K562 (cell line): ENCODE measurements at regions not wholly inside any gene's neighbourhood (a gene's known extent, or its start where the extent isn't known, plus 50 kb on each side); places are given as distances from the start of the nearest gene placed in this dataset.

Source experiments
- ATAC-seq: fragments of 200-7000 bp; cut with Tn5 transposase; 3 replicates; pipeline ENCODE4 v1.9.1; 2020; ENCODE audit warnings: moderate library complexity
- BruUV-seq: library from RNA; stranded (reverse); fragments of 400-500 nt; replicated peaks from 2 replicates; lab custom pipeline; 2021; lab: Mats Ljungman, UMichigan
- CTCF ChIA-PET: fragments of 300-600 bp; formaldehyde crosslinking; extraction: SDS; loops from one replicate; lab custom pipeline; 2021; ENCODE audit warnings: low intra/inter-chr PET ratio; lab: Yijun Ruan, JAX
- POLR2A ChIA-PET: fragments of 300-600, 350-650 bp; sonication (Branson Sonifier 250); formaldehyde crosslinking; extraction: SDS; loops from one replicate; lab custom pipeline; 2021; ENCODE audit warnings: antibody characterized with exemption, inconsistent platforms; lab: Yijun Ruan, JAX
- DNase-seq, 4 experiments: peaks; one replicate each; pipeline versions ENCODE4 v3.0.0 to v3.0.0-alpha.2; 2011 to 2018; ENCODE audit warnings: low spot score in 3 of 4, mixed read lengths in 3 of 4; ENCODE audit errors: extremely low read depth in 1 of 4
- FAIRE-seq: peaks from 2 replicates; lab custom pipeline; 2011; peaks lifted over from hg19 to GRCh38; lab: Jason Lieb, UNC
- H2AFZ ChIP-seq: 2 replicates; pipeline ENCODE4 v1.6.0; 2011; ENCODE audit warnings: low read depth, low read length, control low read depth, inconsistent platforms
- H3K27ac ChIP-seq: fragments of 200-600 bp; 3 replicates; pipeline ENCODE4 v1.8.0; 2011; ENCODE audit warnings: low read depth, mild to moderate bottlenecking, control low read depth, inconsistent platforms, low read length, moderate library complexity, mixed read lengths; ENCODE audit errors: extremely low read depth
- H3K27me3 ChIP-seq, 2 experiments: fragments of 300-600 bp in 1 of 2; 2 replicates in 1 of 2; 3 replicates in 1 of 2; pipeline versions ENCODE4 v1.6.0 to v1.8.0; 2011; ENCODE audit warnings: inconsistent platforms in 2 of 2, low read length in 2 of 2, mild to moderate bottlenecking in 1 of 2, mixed read lengths in 1 of 2, moderate library complexity in 1 of 2; ENCODE audit not compliant: control insufficient read depth in 2 of 2, insufficient read depth in 2 of 2
- H3K36me3 ChIP-seq: fragments of 300-600 bp; 3 replicates; pipeline ENCODE4 v1.8.0; 2011; ENCODE audit warnings: mild to moderate bottlenecking, low read length, inconsistent platforms; ENCODE audit not compliant: control insufficient read depth, insufficient read depth
- H3K4me1 ChIP-seq, 2 experiments: fragments of 200-600 bp in 1 of 2; replicated peaks in 1 of 2; 2 replicates in 1 of 2; 3 replicates in 1 of 2; pipeline versions ENCODE4 v1.5.1 to v1.8.0; 2011; ENCODE audit warnings: inconsistent platforms in 2 of 2, low read length in 2 of 2, mild to moderate bottlenecking in 1 of 2, mixed read lengths in 1 of 2, moderate library complexity in 1 of 2; ENCODE audit not compliant: control insufficient read depth in 2 of 2, insufficient read depth in 2 of 2
- H3K4me2 ChIP-seq: 2 replicates; pipeline ENCODE4 v1.6.1; 2011; ENCODE audit warnings: low read length, control low read depth, inconsistent platforms, mixed read lengths; ENCODE audit not compliant: insufficient read depth
- H3K4me3 ChIP-seq: fragments of 200-600 bp; sonication (generic), shearing (Covaris generic); 2 replicates; pipeline ENCODE4 v1.5.1; 2016; ENCODE audit warnings: control low read depth, inconsistent platforms
- H3K79me2 ChIP-seq: fragments of 200-600 bp; 3 replicates; pipeline ENCODE4 v1.8.0; 2011; ENCODE audit warnings: low read length, inconsistent platforms; ENCODE audit not compliant: control insufficient read depth, insufficient read depth
- H3K9ac ChIP-seq, 2 experiments: 2 replicates each; pipeline versions ENCODE4 v1.6.0 to v1.6.1; 2011; ENCODE audit warnings: low read depth in 2 of 2, low read length in 2 of 2, control low read depth in 1 of 2, inconsistent platforms in 1 of 2, mild to moderate bottlenecking in 1 of 2, mixed read lengths in 1 of 2; ENCODE audit not compliant: insufficient read depth in 1 of 2
- H3K9me1 ChIP-seq: one replicate; pipeline ENCODE4 v1.6.0; 2011; ENCODE audit warnings: inconsistent platforms, mild to moderate bottlenecking, low read length, moderate library complexity; ENCODE audit not compliant: control insufficient read depth, insufficient read depth
- H3K9me3 ChIP-seq: replicated peaks from 2 replicates; pipeline ENCODE4 v1.5.1; 2011; ENCODE audit warnings: low read depth, low read length, inconsistent platforms; ENCODE audit not compliant: control insufficient read depth, insufficient read depth
- H4K20me1 ChIP-seq: replicated peaks from 2 replicates; pipeline ENCODE4 v1.6.1; 2011; ENCODE audit warnings: low read length, inconsistent platforms, mixed read lengths; ENCODE audit not compliant: control insufficient read depth, insufficient read depth
- BCOR ChIP-seq: fragments of 450-650 bp; IDR thresholded peaks from 2 replicates; pipeline ENCODE4 v1.6.1; 2016
- E2F1 ChIP-seq: sonication (generic); formaldehyde crosslinking; IDR thresholded peaks from 2 replicates; pipeline ENCODE4 v1.8.1; 2023; ENCODE audit warnings: mild to moderate bottlenecking, missing genetic modification reagents, moderate library complexity
- ESRRB ChIP-seq: fragments of 250-450 bp; sonication (Bioruptor Pico); IDR thresholded peaks from 2 replicates; pipeline ENCODE4 v1.5.0; 2020; ENCODE audit warnings: mild to moderate bottlenecking, moderate library complexity, borderline replicate concordance
- ETV1 ChIP-seq: fragments of 450-650 bp; conservative IDR thresholded peaks from 2 replicates; pipeline ENCODE4 v1.6.1; 2016; ENCODE audit warnings: missing genetic modification characterization, control low read depth, low read depth, missing compliant biosample characterization
- FUS ChIP-seq: fragments of 200-400 bp; formaldehyde crosslinking; optimal IDR thresholded peaks from 2 replicates; pipeline ENCODE3; 2017; ENCODE audit warnings: low read depth, low read length
- HDGF ChIP-seq: fragments of 450-650 bp; IDR thresholded peaks from 2 replicates; pipeline ENCODE4 v1.6.1; 2016
- JUN ChIP-seq, 2 experiments: sonication (generic) in 1 of 2; formaldehyde crosslinking in 1 of 2; IDR thresholded peaks; 2 replicates each; pipeline versions ENCODE4 v1.6.1 to v1.8.0; 2012 to 2022; ENCODE audit warnings: borderline replicate concordance in 2 of 2, mild to moderate bottlenecking in 2 of 2, improper control_type of control experiment in 1 of 2, low read depth in 1 of 2, low read length in 1 of 2, missing genetic modification reagents in 1 of 2
- KDM1A ChIP-seq, 2 experiments: fragments of 450-650 bp; IDR thresholded peaks; 2 replicates each; pipeline ENCODE4 v1.6.1; 2016; ENCODE audit warnings: mild to moderate bottlenecking in 2 of 2
- MAFF ChIP-seq: IDR thresholded peaks from 2 replicates; pipeline ENCODE4 v1.6.1; 2012; ENCODE audit warnings: low read length, improper control_type of control experiment
- MXI1 ChIP-seq: IDR thresholded peaks from 2 replicates; pipeline ENCODE4 v1.6.1; 2011; ENCODE audit warnings: low read depth, mild to moderate bottlenecking, improper control_type of control experiment, low read length
- NCOA6 ChIP-seq: fragments of 450-650 bp; IDR thresholded peaks from 2 replicates; pipeline ENCODE4 v1.6.1; 2017; ENCODE audit warnings: mild to moderate bottlenecking
- NCOR1 ChIP-seq: fragments of 450-650 bp; IDR thresholded peaks from 2 replicates; pipeline ENCODE4 v1.6.1; 2016; ENCODE audit warnings: mild to moderate bottlenecking, moderate library complexity
- PURB ChIP-seq: sonication (generic); formaldehyde crosslinking; IDR thresholded peaks from 2 replicates; pipeline ENCODE4 v1.9.0; 2021; ENCODE audit warnings: low read depth, mild to moderate bottlenecking, missing genetic modification reagents
- PYGO2 ChIP-seq: fragments of 450-650 bp; IDR thresholded peaks from 2 replicates; pipeline ENCODE4 v1.6.1; 2016; ENCODE audit warnings: mild to moderate bottlenecking, missing genetic modification characterization, moderate library complexity, missing compliant biosample characterization
- RBM22 ChIP-seq: fragments of 200-400 bp; formaldehyde crosslinking; IDR thresholded peaks from 2 replicates; pipeline ENCODE4 v1.6.1; 2018; ENCODE audit warnings: low read length, low read depth; ENCODE audit not compliant: poor library complexity, severe bottlenecking
- RCOR1 ChIP-seq, 2 experiments: IDR thresholded peaks; 2 replicates each; pipeline ENCODE4 v1.6.1; 2012; ENCODE audit warnings: low read depth in 2 of 2, low read length in 2 of 2, borderline replicate concordance in 1 of 2, improper control_type of control experiment in 1 of 2
- SMAD2 ChIP-seq: fragments of 150-350 bp; IDR thresholded peaks from 2 replicates; pipeline ENCODE4 v1.6.1; 2014; ENCODE audit warnings: low read depth, mild to moderate bottlenecking, low read length
- SREBF2 ChIP-seq: sonication (generic); formaldehyde crosslinking; IDR thresholded peaks from 2 replicates; pipeline ENCODE4 v1.4.0; 2020; ENCODE audit warnings: mild to moderate bottlenecking, missing genetic modification reagents
- TAF15 ChIP-seq: fragments of 200-400 bp; formaldehyde crosslinking; IDR thresholded peaks from 2 replicates; pipeline ENCODE4 v1.6.1; 2017; ENCODE audit warnings: mild to moderate bottlenecking, low read depth, low read length, moderate library complexity
- TCFL5 ChIP-seq: fragments of 250-450 bp; sonication (Bioruptor Pico); conservative IDR thresholded peaks from 2 replicates; pipeline ENCODE4 v1.6.1; 2021; ENCODE audit warnings: mild to moderate bottlenecking, moderate library complexity, matching md5 sums
- YBX1 ChIP-seq: fragments of 450-650 bp; IDR thresholded peaks from 2 replicates; pipeline ENCODE4 v1.7.1; 2016; ENCODE audit warnings: mild to moderate bottlenecking
- ZNF134 ChIP-seq: fragments of 250-450 bp; sonication (Bioruptor Pico); conservative IDR thresholded peaks from 2 replicates; pipeline ENCODE4 v1.4.0; 2020
- ZNF24 ChIP-seq: fragments of 450-650 bp; IDR thresholded peaks from 2 replicates; pipeline ENCODE4 v1.6.1; 2016
- ZNF79 ChIP-seq: fragments of 250-450 bp; sonication (Bioruptor Pico); IDR thresholded peaks from 2 replicates; pipeline ENCODE4 v1.4.0; 2020; ENCODE audit warnings: low read depth, mild to moderate bottlenecking, moderate library complexity
- WGBS: fragments of 100-300 bp; shearing (Covaris generic); methylation state at CpG from one replicate; pipeline ENCODE4 v1.1.6; 2016; ENCODE audit warnings: low coverage, mixed read lengths; ENCODE audit not compliant: insufficient coverage; ENCODE audit errors: missing lambda C conversion rate; 5-methylcytosine and 5-hydroxymethylcytosine counted together
- in situ Hi-C: fragments of 300-500 bp; cut with MboI; formaldehyde crosslinking; loops from 4 replicates; pipeline ENCODE4 v1.15.0; 2018; ENCODE audit warnings: inconsistent platforms, mixed read lengths
- intact Hi-C: fragments of 100-400 bp; cut with micrococcal nuclease; formaldehyde crosslinking; loops from 2 replicates; pipeline ENCODE4 v1.14.2; 2022
- TF ChIP-seq, protein P1 (sequence below): fragments of 450-650 bp; formaldehyde crosslinking; IDR thresholded peaks from 2 replicates; pipeline ENCODE4 v1.4.0; 2020; ENCODE audit warnings: mild to moderate bottlenecking

DNA sequence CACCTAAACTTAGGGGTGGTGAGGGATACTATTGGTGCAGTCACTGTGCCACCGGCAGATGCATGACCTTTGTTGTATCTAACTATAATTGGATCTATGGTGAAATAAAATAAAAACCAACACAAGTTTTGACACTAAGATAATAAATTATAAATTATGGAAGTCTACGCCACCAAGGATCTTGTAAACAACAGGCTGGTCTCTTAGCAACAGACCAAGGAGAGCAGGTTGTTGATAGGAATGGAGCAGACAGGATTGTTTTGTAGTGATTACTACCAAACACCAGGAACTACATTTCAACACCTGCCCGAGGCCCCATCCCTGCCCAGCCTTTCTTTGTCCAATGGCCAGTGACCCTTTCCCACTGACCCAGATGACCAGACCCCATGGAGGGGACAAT, 1178.0 kb downstream of the VRK1 start (continued):
- no peak for TF ChIP-seq HDGF
- TF ChIP-seq ZNF79 (CRISPR knock-in tag) = no peak
- TF ChIP-seq SREBF2 = no peak
- TF ChIP-seq MXI1 = no peak
- no peak for TF ChIP-seq TAF15
- no peak for TF ChIP-seq ZNF134 (CRISPR knock-in tag)
- no peak for TF ChIP-seq MAFF
- TF ChIP-seq TCFL5 = no peak
- TF ChIP-seq, protein P1, sequence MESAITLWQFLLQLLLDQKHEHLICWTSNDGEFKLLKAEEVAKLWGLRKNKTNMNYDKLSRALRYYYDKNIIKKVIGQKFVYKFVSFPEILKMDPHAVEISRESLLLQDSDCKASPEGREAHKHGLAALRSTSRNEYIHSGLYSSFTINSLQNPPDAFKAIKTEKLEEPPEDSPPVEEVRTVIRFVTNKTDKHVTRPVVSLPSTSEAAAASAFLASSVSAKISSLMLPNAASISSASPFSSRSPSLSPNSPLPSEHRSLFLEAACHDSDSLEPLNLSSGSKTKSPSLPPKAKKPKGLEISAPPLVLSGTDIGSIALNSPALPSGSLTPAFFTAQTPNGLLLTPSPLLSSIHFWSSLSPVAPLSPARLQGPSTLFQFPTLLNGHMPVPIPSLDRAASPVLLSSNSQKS (CRISPR knock-in tag) = no peak

GRCh38 chr14:97975962-97976361, 1178.8 kb downstream of the VRK1 start:
- no peak for ATAC-seq
- H3K4me3 ChIP-seq = no peak overlapping the region
- no peaks in the 10 kb centered on the region for H3K79me2 ChIP-seq
- no peak overlapping the region for H3K4me2 ChIP-seq
- no peaks in the 10 kb centered on the region for H3K27me3 ChIP-seq
- no peaks in the 10 kb centered on the region for H3K9me1 ChIP-seq
- 0% methylated on average over 4 of the region's 6 CpGs for WGBS
- H3K9ac ChIP-seq = no peak overlapping the region
- no peak overlapping the region for H3K27ac ChIP-seq
- no peaks in the 10 kb centered on the region for H3K36me3 ChIP-seq
- intact Hi-C loops (no loop called here), in situ Hi-C loops (no loop called here)
- BruUV-seq = no TSS peak
- DNase-seq = no peak
- POLR2A ChIA-PET = interaction anchor here (0.6 kb wide), 1 partner anchor 58 kb away, joined by 4 read pairs; no protein-coding TSS in a partner anchor
- H3K4me1 ChIP-seq = no peaks in the 10 kb centered on the region
- H2AFZ ChIP-seq = no peak overlapping the region
- no peaks in the 10 kb centered on the region for H3K9me3 ChIP-seq
- FAIRE-seq = no peak
- H4K20me1 ChIP-seq = no peaks in the 10 kb centered on the region
- CTCF ChIA-PET = no interaction called here
- TF ChIP-seq PYGO2 (tag) (no peak), NCOA6 (no peak), JUN (IDR thresholded peaks at IDR 0.05; ENCODE audit: borderline replicate concordance, low read depth, low read length) (no peak), JUN (CRISPR knock-in tag; IDR thresholded peaks at IDR 0.05; ENCODE audit: borderline replicate concordance) (no peak), FUS (no peak), RBM22 (no peak), PURB (CRISPR knock-in tag) (no peak), RCOR1 (IDR thresholded peaks at IDR 0.05; ENCODE audit: borderline replicate concordance in 1 of 2, low read depth in 2 of 2, low read length in 2 of 2) (no peak), KDM1A (IDR thresholded peaks at IDR 0.05) (no peak), ZNF24 (no peak), ETV1 (no peak), ESRRB (no peak), BCOR (no peak), SMAD2 (no peak), YBX1 (no peak), E2F1 (CRISPR knock-in tag) (no peak), NCOR1 (no peak)
